GM23338 (cell line): ENCODE measurements at regions not wholly inside any gene's neighbourhood (a gene's known extent, or its start where the extent isn't known, plus 50 kb on each side); places are given as distances from the start of the nearest gene placed in this dataset.

Experiments used
- ATAC-seq: fragments of 200-7000 bp; cut with Tn5 transposase; 3 replicates; pipeline ENCODE4 v1.9.1; 2020
- DNase-seq: peaks from one replicate; pipeline ENCODE4 v3.0.0-alpha.2; 2015; ENCODE audit warnings: low spot score
- H2AFZ ChIP-seq: fragments of 200-600 bp; sonication (generic); 2 replicates; pipeline ENCODE4 v1.8.0; 2016; ENCODE audit warnings: antibody characterized with exemption, mild to moderate bottlenecking, moderate library complexity
- H3F3A ChIP-seq: fragments of 200-600 bp; sonication (generic); replicated peaks from 2 replicates; pipeline ENCODE4 v1.8.0; 2017; ENCODE audit warnings: antibody characterized with exemption, mixed run types, low read depth
- H3K27ac ChIP-seq: fragments of 200-600 bp; sonication (generic); 2 replicates; pipeline ENCODE4 v1.6.1; 2016; ENCODE audit warnings: low read depth
- H3K27me3 ChIP-seq: fragments of 200-600 bp; sonication (generic); 2 replicates; pipeline ENCODE4 v1.8.0; 2016; ENCODE audit warnings: mild to moderate bottlenecking, mixed run types, moderate library complexity; ENCODE audit not compliant: insufficient read depth
- H3K36me3 ChIP-seq: fragments of 200-600 bp; sonication (generic); 2 replicates; pipeline ENCODE4 v1.8.0; 2016; ENCODE audit warnings: mild to moderate bottlenecking; ENCODE audit not compliant: insufficient read depth
- H3K4me1 ChIP-seq: fragments of 200-600 bp; sonication (generic); 2 replicates; pipeline ENCODE4 v1.8.0; 2016; ENCODE audit warnings: mild to moderate bottlenecking, moderate library complexity; ENCODE audit not compliant: insufficient read depth
- H3K4me2 ChIP-seq: fragments of 200-600 bp; sonication (generic); 2 replicates; pipeline ENCODE4 v1.7.1; 2017; ENCODE audit warnings: mixed run types
- H3K4me3 ChIP-seq: fragments of 200-600 bp; sonication (generic); 2 replicates; pipeline ENCODE4 v1.6.1; 2016; ENCODE audit warnings: mixed run types
- H3K79me2 ChIP-seq: fragments of 200-600 bp; sonication (generic); replicated peaks from 2 replicates; pipeline ENCODE4 v1.8.0; 2017; ENCODE audit warnings: mild to moderate bottlenecking; ENCODE audit not compliant: insufficient read depth
- H3K9me2 ChIP-seq: fragments of 200-600 bp; sonication (generic); 2 replicates; pipeline ENCODE4 v1.8.0; 2017; ENCODE audit not compliant: insufficient read depth
- H4K20me1 ChIP-seq: fragments of 200-600 bp; sonication (generic); replicated peaks from 2 replicates; pipeline ENCODE4 v1.8.0; 2017; ENCODE audit warnings: mild to moderate bottlenecking; ENCODE audit not compliant: insufficient read depth
- H3K27ac Mint-ChIP-seq: 2 replicates; pipeline ENCODE4 v1.8.0; 2020; ENCODE audit warnings: inconsistent platforms, mild to moderate bottlenecking, moderate library complexity, mixed read lengths
- H3K27me3 Mint-ChIP-seq: 3 replicates; pipeline ENCODE4 v1.8.0; 2022; ENCODE audit warnings: low read depth, mild to moderate bottlenecking, moderate library complexity, mixed read lengths, inconsistent platforms; ENCODE audit not compliant: insufficient read depth, poor library complexity
- H3K36me3 Mint-ChIP-seq: 3 replicates; pipeline ENCODE4 v1.8.0; 2021; ENCODE audit warnings: low read depth, mild to moderate bottlenecking, inconsistent platforms, moderate library complexity, mixed read lengths
- H3K4me1 Mint-ChIP-seq: 3 replicates; pipeline ENCODE4 v1.8.0; 2020; ENCODE audit warnings: mild to moderate bottlenecking, inconsistent platforms, mixed read lengths
- H3K4me3 Mint-ChIP-seq: 3 replicates; pipeline ENCODE4 v1.8.0; 2021; ENCODE audit warnings: moderate library complexity, mild to moderate bottlenecking, inconsistent platforms, mixed read lengths
- H3K9me3 Mint-ChIP-seq: 3 replicates; pipeline ENCODE4 v1.8.0; 2020; ENCODE audit warnings: moderate library complexity, mild to moderate bottlenecking, inconsistent platforms, mixed read lengths
- CREB1 ChIP-seq: fragments of 250-450 bp; sonication (Bioruptor Pico); IDR thresholded peaks from 2 replicates; pipeline ENCODE4 v1.5.0; 2020; ENCODE audit warnings: low read depth, mild to moderate bottlenecking, moderate library complexity
- ETS1 ChIP-seq: IDR thresholded peaks from 2 replicates; pipeline ENCODE4 v1.6.1; 2016; ENCODE audit warnings: antibody characterized with exemption
- EZH2phosphoT487 ChIP-seq: fragments of 200-600 bp; sonication (generic); IDR thresholded peaks from one replicate; pipeline ENCODE4 v1.8.1; 2018; ENCODE audit warnings: antibody characterized with exemption; ENCODE audit not compliant: unreplicated experiment
- NANOG ChIP-seq: IDR thresholded peaks from 2 replicates; pipeline ENCODE4 v1.6.1; 2016; ENCODE audit warnings: antibody characterized with exemption, borderline replicate concordance
- POLR2AphosphoS5 ChIP-seq: IDR thresholded peaks from 2 replicates; pipeline ENCODE4 v1.6.1; 2016; ENCODE audit warnings: antibody characterized with exemption, low read depth
- STAT1 ChIP-seq: IDR thresholded peaks from one replicate; pipeline ENCODE4 v1.6.1; 2016; ENCODE audit warnings: antibody characterized with exemption; ENCODE audit not compliant: unreplicated experiment
- ZNF114 ChIP-seq: fragments of 250-450 bp; sonication (Bioruptor Pico); IDR thresholded peaks from 2 replicates; pipeline ENCODE4 v1.5.0; 2020; ENCODE audit warnings: mild to moderate bottlenecking, moderate library complexity
- TF ChIP-seq, protein P1 (sequence below), 2 experiments: fragments of 200-600 bp in 1 of 2; sonication (generic) in 1 of 2; conservative IDR thresholded peaks; 2 replicates each; pipeline versions ENCODE4 v1.5.1 to v1.6.1; 2016 to 2017; ENCODE audit warnings: antibody characterized with exemption in 2 of 2, low read depth in 2 of 2, mild to moderate bottlenecking in 2 of 2, moderate library complexity in 1 of 2
- TF ChIP-seq, protein P2 (sequence below): IDR thresholded peaks from one replicate; pipeline ENCODE4 v1.6.1; 2018; ENCODE audit warnings: antibody characterized with exemption; ENCODE audit not compliant: unreplicated experiment

DNA sequence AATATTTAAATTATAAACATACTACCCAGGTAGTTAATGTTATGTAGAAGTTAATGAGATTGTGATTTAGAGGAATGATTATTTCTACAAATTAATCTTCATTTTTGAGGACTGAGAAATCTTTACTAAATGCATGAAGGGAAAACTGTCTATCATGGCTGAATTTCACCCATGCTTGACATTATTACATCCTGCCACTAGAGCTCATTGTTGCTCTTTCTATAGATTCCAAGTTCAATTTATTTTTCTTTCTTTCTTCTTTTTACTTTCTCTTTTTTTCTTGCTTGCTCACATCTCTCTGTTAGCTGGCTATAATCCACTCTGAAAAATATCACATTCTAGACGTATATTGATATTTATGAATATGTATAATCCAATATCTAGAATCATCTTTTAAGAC is 505.0 kb upstream of the KLHL1 start:
- Histone ChIP-seq H3K27ac (no peak overlapping the region), H3K36me3 (no peaks in the 10 kb centered on the region), H3K27me3 (no peaks in the 10 kb centered on the region), H2AFZ (no peak overlapping the region), H3K9me2 (no peaks in the 10 kb centered on the region), H3K4me2 (no peak overlapping the region), H3K79me2 (no peaks in the 10 kb centered on the region), H4K20me1 (no peaks in the 10 kb centered on the region), H3F3A (no peaks in the 10 kb centered on the region), H3K4me1 (no peaks in the 10 kb centered on the region), H3K4me3 (no peak overlapping the region)
- Mint-ChIP-seq H3K27ac (no peak overlapping the region), H3K27me3 (no peaks in the 10 kb centered on the region), H3K4me3 (no peak overlapping the region), H3K9me3 (no peaks in the 10 kb centered on the region), H3K4me1 (no peaks in the 10 kb centered on the region), H3K36me3 (no peaks in the 10 kb centered on the region)
- DNase-seq = peak; percentile 32
- no peak for ATAC-seq
- TF ChIP-seq STAT1 = no peak
- no peak for TF ChIP-seq NANOG
- TF ChIP-seq, protein P1, sequence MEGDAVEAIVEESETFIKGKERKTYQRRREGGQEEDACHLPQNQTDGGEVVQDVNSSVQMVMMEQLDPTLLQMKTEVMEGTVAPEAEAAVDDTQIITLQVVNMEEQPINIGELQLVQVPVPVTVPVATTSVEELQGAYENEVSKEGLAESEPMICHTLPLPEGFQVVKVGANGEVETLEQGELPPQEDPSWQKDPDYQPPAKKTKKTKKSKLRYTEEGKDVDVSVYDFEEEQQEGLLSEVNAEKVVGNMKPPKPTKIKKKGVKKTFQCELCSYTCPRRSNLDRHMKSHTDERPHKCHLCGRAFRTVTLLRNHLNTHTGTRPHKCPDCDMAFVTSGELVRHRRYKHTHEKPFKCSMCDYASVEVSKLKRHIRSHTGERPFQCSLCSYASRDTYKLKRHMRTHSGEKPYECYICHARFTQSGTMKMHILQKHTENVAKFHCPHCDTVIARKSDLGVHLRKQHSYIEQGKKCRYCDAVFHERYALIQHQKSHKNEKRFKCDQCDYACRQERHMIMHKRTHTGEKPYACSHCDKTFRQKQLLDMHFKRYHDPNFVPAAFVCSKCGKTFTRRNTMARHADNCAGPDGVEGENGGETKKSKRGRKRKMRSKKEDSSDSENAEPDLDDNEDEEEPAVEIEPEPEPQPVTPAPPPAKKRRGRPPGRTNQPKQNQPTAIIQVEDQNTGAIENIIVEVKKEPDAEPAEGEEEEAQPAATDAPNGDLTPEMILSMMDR (conservative IDR thresholded peaks at IDR 0.05; ENCODE audit: low read depth in 2 of 2) = peak; percentile 55 to 58
- TF ChIP-seq ETS1 = no peak

DNA sequence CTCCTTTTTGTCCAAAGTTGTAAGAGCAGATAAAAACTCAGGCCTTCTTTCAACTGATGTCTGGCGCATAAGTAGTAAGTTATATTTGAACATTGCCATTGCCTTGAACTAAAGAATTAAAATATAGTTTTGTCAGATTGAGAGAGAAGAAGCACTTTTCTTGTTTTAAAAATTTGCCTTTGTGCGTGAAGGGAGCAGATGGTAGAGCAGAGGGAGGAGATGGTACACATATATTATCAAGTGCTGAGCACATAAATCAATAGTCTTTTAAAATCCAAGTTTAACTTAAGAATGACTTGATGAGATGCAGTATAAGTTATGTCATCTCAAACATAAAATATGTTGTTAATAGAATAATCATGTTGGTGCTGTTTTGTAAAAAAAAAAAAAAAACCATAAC is 504.6 kb upstream of the KLHL1 start:
- H3K4me2 ChIP-seq = no peak overlapping the region
- no peaks in the 10 kb centered on the region for H3K4me1 Mint-ChIP-seq
- no peak overlapping the region for H3K27ac ChIP-seq
- H3K36me3 Mint-ChIP-seq = no peaks in the 10 kb centered on the region
- no peaks in the 10 kb centered on the region for H4K20me1 ChIP-seq
- H3K27me3 ChIP-seq = no peaks in the 10 kb centered on the region
- no peak overlapping the region for H3K27ac Mint-ChIP-seq
- H2AFZ ChIP-seq = no peak overlapping the region
- DNase-seq (no peak), ATAC-seq (no peak)
- no peaks in the 10 kb centered on the region for H3K9me3 Mint-ChIP-seq
- no peaks in the 10 kb centered on the region for H3K9me2 ChIP-seq
- H3K27me3 Mint-ChIP-seq = no peaks in the 10 kb centered on the region
- H3K79me2 ChIP-seq = no peaks in the 10 kb centered on the region
- no peaks in the 10 kb centered on the region for H3K36me3 ChIP-seq
- H3K4me3 ChIP-seq = no peak overlapping the region
- no peaks in the 10 kb centered on the region for H3F3A ChIP-seq
- no peak overlapping the region for H3K4me3 Mint-ChIP-seq
- no peaks in the 10 kb centered on the region for H3K4me1 ChIP-seq
- TF ChIP-seq, protein P2, sequence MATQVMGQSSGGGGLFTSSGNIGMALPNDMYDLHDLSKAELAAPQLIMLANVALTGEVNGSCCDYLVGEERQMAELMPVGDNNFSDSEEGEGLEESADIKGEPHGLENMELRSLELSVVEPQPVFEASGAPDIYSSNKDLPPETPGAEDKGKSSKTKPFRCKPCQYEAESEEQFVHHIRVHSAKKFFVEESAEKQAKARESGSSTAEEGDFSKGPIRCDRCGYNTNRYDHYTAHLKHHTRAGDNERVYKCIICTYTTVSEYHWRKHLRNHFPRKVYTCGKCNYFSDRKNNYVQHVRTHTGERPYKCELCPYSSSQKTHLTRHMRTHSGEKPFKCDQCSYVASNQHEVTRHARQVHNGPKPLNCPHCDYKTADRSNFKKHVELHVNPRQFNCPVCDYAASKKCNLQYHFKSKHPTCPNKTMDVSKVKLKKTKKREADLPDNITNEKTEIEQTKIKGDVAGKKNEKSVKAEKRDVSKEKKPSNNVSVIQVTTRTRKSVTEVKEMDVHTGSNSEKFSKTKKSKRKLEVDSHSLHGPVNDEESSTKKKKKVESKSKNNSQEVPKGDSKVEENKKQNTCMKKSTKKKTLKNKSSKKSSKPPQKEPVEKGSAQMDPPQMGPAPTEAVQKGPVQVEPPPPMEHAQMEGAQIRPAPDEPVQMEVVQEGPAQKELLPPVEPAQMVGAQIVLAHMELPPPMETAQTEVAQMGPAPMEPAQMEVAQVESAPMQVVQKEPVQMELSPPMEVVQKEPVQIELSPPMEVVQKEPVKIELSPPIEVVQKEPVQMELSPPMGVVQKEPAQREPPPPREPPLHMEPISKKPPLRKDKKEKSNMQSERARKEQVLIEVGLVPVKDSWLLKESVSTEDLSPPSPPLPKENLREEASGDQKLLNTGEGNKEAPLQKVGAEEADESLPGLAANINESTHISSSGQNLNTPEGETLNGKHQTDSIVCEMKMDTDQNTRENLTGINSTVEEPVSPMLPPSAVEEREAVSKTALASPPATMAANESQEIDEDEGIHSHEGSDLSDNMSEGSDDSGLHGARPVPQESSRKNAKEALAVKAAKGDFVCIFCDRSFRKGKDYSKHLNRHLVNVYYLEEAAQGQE = no peak
- TF ChIP-seq, protein P1 (conservative IDR thresholded peaks at IDR 0.05; ENCODE audit: low read depth in 2 of 2) = no peak
- TF ChIP-seq ZNF114 (CRISPR knock-in tag) (no peak), NANOG (no peak), POLR2AphosphoS5 (no peak), ETS1 (no peak), EZH2phosphoT487 (no peak), CREB1 (CRISPR knock-in tag) (no peak)
